Psoas muscle (tissue), 7 donors: ENCODE measurements at regions not wholly inside any gene's neighbourhood (a gene's known extent, or its start where the extent isn't known, plus 50 kb on each side); places are given as distances from the start of the nearest gene placed in this dataset.

Experiments
- ATAC-seq, 4 donors: fragments of 200-7000 bp; cut with Tn5 transposase; one replicate each; pipeline ENCODE4 v1.9.1; 2020; ENCODE audit warnings: moderate library complexity in 3 of 4, mild to moderate bottlenecking in 2 of 4
- DNase-seq, 2 donors: peaks; one replicate each; pipeline ENCODE4 v3.0.0-alpha.2; 2020
- H3K27ac ChIP-seq: fragments of 200-600 bp; one replicate; pipeline ENCODE4 v1.8.0; 2022
- H3K27me3 ChIP-seq, 3 donors: fragments of 200-600 bp in 1 of 3; one replicate each; pipeline versions ENCODE4 v1.6.1 to v1.8.0; 2013 to 2022; ENCODE audit warnings: low read length in 2 of 3, mild to moderate bottlenecking in 2 of 3, moderate library complexity in 1 of 3; ENCODE audit not compliant: insufficient read depth in 3 of 3
- H3K36me3 ChIP-seq, 2 donors: fragments of 200-600 bp in 1 of 2; one replicate each; pipeline versions ENCODE4 v1.6.1 to v1.8.0; 2013 to 2022; ENCODE audit warnings: low read depth in 1 of 2, mild to moderate bottlenecking in 1 of 2, moderate library complexity in 1 of 2; ENCODE audit not compliant: insufficient read depth in 1 of 2
- H3K4me1 ChIP-seq: fragments of 200-600 bp; one replicate; pipeline ENCODE4 v1.8.0; 2022
- H3K4me3 ChIP-seq: fragments of 200-600 bp; one replicate; pipeline ENCODE4 v1.8.0; 2022; ENCODE audit warnings: mild to moderate bottlenecking
- H3K9me3 ChIP-seq: fragments of 200-600 bp; one replicate; pipeline ENCODE4 v1.8.0; 2022
- CTCF ChIP-seq: fragments of 200-600 bp; IDR thresholded peaks from one replicate; pipeline ENCODE4 v1.8.0; 2022; ENCODE audit warnings: antibody characterized with exemption
- WGBS, 3 donors: extraction: QIAGEN DNeasy Blood & Tissue Kit; methylation state at CpG; one replicate each; pipeline versions ENCODE4 v1.1.6 to v1.1.7; 2013; 5-methylcytosine and 5-hydroxymethylcytosine counted together
- intact Hi-C, 2 donors: fragments of 100-400 bp; cut with DNase I; formaldehyde crosslinking; loops; one replicate each; pipeline versions ENCODE4 v1.11.0 to v1.14.2; 2022
- donor health status: healthy with polysubstance abuse.
- donor health status: DM: no; HTN: no; CAD: no; lungs with moderate emphysema.
- donor health status: Bipolar disorder and iron deficiency.
- donor health status: healthy.
- donor health status: DM: yes; HTN: yes; CAD: no.
- donor health status: DM: no; HTN: no; CAD: no.
- donor health status: DM: yes; HTN: yes; CAD: no.

- Histone ChIP-seq H3K9me3 (no peaks in the 10 kb centered on the region), H3K27me3 (no peaks in the 10 kb centered on the region), H3K27ac (no peak overlapping the region), H3K36me3 (no peaks in the 10 kb centered on the region), H3K4me3 (no peak overlapping the region), H3K4me1 (peaks cover 16% of the 10 kb centered on the region)
- ATAC-seq (no peak), DNase-seq (no peak)
- intact Hi-C loops = loop anchor here in 1 of 2 donors (5.0 kb wide), 1 partner anchor 550 kb away; no protein-coding TSS in a partner anchor
- TF ChIP-seq CTCF = no peak
- 91 to 98% (median 92%) methylated on average over 3 of the region's 3 CpGs for whole genome bisulfite sequencing, 3 donors
These were observed 77.2 kb downstream of the CXCL12 start for GRCh38 chr10:44307691-44308090.

- ATAC-seq (peak; percentile 48 to 60 (median 51)), DNase-seq (no peak)
- TF ChIP-seq CTCF = peak; percentile 31
- peaks cover 18% of the 10 kb centered on the region for H3K4me1 ChIP-seq
- 61 to 86% (median 63%) methylated on average over 2 of the region's 2 CpGs for WGBS, 3 donors
- H3K9me3 ChIP-seq = no peaks in the 10 kb centered on the region
- no peaks in the 10 kb centered on the region for H3K36me3 ChIP-seq
- peak overlapping the region; percentile 78 for H3K27ac ChIP-seq
- intact Hi-C loops = loop anchor here in 1 of 2 donors (5.0 kb wide), 1 partner anchor 551 kb away; no protein-coding TSS in a partner anchor
- no peak overlapping the region for H3K4me3 ChIP-seq
- no peaks in the 10 kb centered on the region for H3K27me3 ChIP-seq
These were observed 78.1 kb downstream of the CXCL12 start for GRCh38 chr10:44306762-44307161.

- H3K4me1 ChIP-seq = peaks cover 22% of the 10 kb centered on the region
- H3K27ac ChIP-seq = peak overlapping the region; percentile 78
- H3K9me3 ChIP-seq = no peaks in the 10 kb centered on the region
- no peak for TF ChIP-seq CTCF
- ATAC-seq = peak; percentile 82 to 86 (median 86)
- no peaks in the 10 kb centered on the region for H3K27me3 ChIP-seq
- H3K4me3 ChIP-seq = no peak overlapping the region
- intact Hi-C loops = loop anchor here in 1 of 2 donors (5.0 kb wide), 1 partner anchor 551 kb away; no protein-coding TSS in a partner anchor
- H3K36me3 ChIP-seq = no peaks in the 10 kb centered on the region
- no peak for DNase-seq
- 19 to 52% (median 25%) methylated on average over 4 of the region's 4 CpGs for WGBS, 3 donors
These were observed 78.7 kb downstream of the CXCL12 start for GRCh38 chr10:44306147-44306710.

- DNase-seq (no peak), ATAC-seq (no peak)
- no peaks in the 10 kb centered on the region for H3K27me3 ChIP-seq
- H3K4me3 ChIP-seq = no peak overlapping the region
- TF ChIP-seq CTCF = no peak
- no peaks in the 10 kb centered on the region for H3K9me3 ChIP-seq
- WGBS, 3 donors = 64 to 78% (median 68%) methylated on average over 6 of the region's 6 CpGs
- intact Hi-C loops = no loop called here
- H3K36me3 ChIP-seq = no peaks in the 10 kb centered on the region
- peak overlapping the region; percentile 56 for H3K27ac ChIP-seq
- peaks cover 23% of the 10 kb centered on the region for H3K4me1 ChIP-seq
These were observed 83.0 kb downstream of the CXCL12 start for GRCh38 chr10:44301781-44302355.
